GM20000 (cell line): ENCODE measurements at regions not wholly inside any gene's neighbourhood (a gene's known extent, or its start where the extent isn't known, plus 50 kb on each side); places are given as distances from the start of the nearest gene placed in this dataset.

Experiments
- DNase-seq: peaks from one replicate; pipeline ENCODE4 v3.0.0; 2012; ENCODE audit warnings: low spot score
- TF ChIP-seq, protein P1 (sequence below): IDR thresholded peaks from 2 replicates; pipeline ENCODE4 v1.5.1; 2012; ENCODE audit warnings: mild to moderate bottlenecking, control low read depth; ENCODE audit errors: extremely low read depth, missing control alignments

DNA sequence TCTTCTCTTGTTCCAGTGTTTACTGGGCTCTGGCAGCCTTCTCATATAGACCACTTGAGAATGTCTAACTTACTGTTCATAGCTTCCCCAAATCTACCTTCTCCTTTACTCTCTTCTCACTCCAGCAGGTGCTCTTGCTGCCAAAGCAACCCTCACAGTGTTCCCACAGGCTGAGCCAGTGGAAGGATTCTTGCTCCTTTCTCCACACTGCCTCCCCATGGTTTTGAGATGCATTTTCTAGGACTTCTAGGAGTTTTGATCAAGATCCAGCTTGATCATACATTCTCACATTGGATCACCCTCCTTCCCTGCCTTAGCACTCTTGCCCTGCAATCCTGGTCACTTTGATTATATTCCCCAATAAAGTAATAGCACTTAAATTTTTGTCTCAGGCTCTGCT lies 230.8 kb downstream of the TMEM47 start:
- TF ChIP-seq, protein P1, sequence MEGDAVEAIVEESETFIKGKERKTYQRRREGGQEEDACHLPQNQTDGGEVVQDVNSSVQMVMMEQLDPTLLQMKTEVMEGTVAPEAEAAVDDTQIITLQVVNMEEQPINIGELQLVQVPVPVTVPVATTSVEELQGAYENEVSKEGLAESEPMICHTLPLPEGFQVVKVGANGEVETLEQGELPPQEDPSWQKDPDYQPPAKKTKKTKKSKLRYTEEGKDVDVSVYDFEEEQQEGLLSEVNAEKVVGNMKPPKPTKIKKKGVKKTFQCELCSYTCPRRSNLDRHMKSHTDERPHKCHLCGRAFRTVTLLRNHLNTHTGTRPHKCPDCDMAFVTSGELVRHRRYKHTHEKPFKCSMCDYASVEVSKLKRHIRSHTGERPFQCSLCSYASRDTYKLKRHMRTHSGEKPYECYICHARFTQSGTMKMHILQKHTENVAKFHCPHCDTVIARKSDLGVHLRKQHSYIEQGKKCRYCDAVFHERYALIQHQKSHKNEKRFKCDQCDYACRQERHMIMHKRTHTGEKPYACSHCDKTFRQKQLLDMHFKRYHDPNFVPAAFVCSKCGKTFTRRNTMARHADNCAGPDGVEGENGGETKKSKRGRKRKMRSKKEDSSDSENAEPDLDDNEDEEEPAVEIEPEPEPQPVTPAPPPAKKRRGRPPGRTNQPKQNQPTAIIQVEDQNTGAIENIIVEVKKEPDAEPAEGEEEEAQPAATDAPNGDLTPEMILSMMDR = no peak
- DNase-seq = no peak

DNA sequence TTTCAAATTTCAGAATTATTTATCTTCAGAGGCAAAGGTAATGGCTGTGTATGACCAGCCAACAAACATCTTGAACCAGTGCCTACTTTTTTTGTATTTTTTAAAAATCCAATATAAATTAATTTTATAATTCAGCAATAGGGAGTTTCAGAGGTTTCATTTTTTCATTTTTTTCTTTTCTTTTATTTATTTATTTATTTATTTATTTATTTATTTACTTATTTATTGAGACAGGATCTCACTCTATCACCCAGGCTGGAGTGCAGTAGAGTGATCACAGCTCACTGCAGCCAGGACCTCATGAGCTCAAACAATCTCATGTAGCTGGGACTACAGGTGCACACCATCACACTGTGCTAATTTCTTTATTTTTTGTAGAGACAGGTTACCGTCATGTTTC lies 250.5 kb downstream of the TMEM47 start:
- TF ChIP-seq, protein P1 = no peak
- no peak for DNase-seq

DNA sequence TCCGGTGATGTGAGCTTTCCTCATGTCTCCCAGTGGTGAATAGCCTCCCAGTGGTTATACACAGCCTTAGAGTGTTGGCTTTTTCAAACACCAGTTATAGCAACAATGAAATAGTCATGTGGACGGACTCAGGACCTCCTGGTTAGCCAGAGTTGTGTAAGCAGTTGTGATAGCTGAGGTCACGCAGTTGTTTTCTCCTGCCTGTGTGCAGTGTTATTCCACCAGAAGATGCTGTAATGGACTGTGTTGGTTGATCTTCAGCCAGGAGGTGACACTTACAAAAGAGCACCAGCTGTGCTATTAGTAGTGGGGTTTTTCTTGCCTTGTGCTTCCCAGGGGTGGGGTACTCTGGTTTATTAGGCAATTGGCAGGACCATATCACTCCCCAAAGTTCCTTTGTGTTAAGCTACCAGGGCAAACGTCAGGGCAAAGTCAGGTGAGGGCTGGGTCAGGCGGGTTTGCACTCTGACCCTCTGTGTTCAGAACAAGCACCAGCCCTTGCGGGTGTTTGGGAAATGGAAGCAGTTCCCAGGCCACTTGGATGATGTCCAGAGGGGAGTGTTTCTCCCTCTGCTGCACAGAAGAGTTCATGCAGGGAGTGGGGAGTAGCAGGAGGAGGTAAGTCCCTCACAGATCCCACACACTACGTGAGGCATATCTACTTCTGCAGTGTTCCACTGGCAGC lies 252.6 kb downstream of the TMEM47 start:
- no peak for DNase-seq

DNA sequence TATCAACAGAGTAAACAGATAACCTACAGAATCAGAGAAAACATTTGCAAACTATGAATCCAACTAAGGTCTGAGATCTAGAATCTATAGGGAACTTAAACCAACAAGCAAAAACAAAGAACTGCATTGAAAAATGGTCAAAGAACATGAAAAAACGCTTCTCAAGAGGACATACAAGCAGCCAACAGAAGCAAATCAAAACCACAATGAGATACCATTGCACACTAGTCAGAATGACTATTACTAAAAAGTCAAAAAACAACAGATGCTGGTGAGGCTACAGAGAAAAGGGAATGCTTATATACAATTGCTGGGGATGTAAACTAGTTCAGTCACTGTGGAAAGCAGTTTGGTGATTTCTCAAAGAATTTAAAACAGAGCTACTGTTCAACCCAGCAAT lies 255.7 kb downstream of the TMEM47 start:
- TF ChIP-seq, protein P1 = no peak
- DNase-seq = no peak

More for the DNA sequence above, 252.6 kb downstream of the TMEM47 start:
- TF ChIP-seq, protein P1 = no peak

DNA sequence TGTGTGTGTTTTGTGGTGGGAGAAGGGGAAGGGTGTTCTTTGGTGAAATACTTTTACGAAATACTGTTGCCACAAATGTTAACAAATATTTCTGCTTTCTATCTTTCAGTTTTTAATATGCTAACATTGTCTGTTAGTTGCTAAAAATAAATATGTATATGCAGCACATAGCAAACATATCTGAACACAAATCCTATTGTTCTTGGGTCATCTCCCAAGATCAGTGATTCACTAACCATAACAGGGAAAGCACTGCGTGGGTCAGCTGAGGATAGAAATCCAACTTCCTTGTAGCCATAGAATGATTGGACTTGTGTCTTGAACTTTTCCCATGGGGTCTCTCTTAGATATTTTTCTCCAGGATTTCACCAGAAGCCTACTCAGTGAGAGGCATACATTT lies 250.3 kb upstream of the FAM47A start:
- DNase-seq = no peak
- TF ChIP-seq, protein P1 = no peak

DNA sequence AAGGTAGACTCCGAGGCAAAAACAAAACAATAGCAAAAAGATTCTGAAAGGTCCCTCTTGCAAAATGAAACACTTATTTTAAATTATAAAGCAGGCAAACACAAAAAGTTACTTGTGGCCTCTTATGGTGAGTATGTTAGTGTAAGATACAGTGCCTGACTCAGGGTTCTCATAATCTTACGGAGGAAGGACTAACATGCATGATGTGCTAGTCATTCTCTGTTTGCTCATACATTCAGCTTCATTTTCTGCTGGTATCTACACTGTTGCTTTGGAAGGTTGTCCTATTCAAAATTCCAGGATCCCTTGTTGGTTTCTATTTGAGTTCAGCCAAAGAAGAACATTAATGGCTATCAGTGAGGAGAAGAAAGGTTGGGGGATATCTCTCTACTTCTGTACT lies 249.1 kb upstream of the FAM47A start:
- TF ChIP-seq, protein P1 = no peak
- no peak for DNase-seq

DNA sequence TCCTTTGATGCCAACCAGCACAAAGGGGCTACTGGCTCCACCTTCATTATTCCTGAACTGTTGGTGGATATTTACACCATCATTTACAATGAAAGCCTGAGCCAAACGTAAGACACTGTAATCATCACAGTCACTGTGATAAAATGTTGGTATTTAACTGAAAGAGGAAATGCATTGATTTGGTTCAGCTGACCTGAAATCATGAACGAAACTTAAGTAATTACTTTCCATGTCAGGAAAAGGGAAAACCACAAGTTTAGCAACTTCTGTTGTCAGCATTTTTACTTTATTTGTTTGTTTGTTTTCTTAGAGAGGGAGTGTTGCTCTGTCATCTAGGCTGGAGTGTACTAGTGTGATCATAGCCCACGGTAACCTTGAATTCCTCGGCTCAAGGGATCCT lies 247.8 kb upstream of the FAM47A start:
- TF ChIP-seq, protein P1 = no peak

More for the DNA sequence above, 247.8 kb upstream of the FAM47A start:
- DNase-seq = no peak
